NT2/D1 (cell line): ENCODE measurements at regions not wholly inside any gene's neighbourhood (a gene's known extent, or its start where the extent isn't known, plus 50 kb on each side); places are given as distances from the start of the nearest gene placed in this dataset.

Experiments used
- YY1 ChIP-seq: IDR thresholded peaks from 2 replicates; pipeline ENCODE4 v1.6.1; 2011; ENCODE audit not compliant: insufficient read length, insufficient read depth
- ZNF274 ChIP-seq: IDR thresholded peaks from 2 replicates; pipeline ENCODE4 v1.6.1; 2011; ENCODE audit warnings: mild to moderate bottlenecking, low read depth, low read length

DNA sequence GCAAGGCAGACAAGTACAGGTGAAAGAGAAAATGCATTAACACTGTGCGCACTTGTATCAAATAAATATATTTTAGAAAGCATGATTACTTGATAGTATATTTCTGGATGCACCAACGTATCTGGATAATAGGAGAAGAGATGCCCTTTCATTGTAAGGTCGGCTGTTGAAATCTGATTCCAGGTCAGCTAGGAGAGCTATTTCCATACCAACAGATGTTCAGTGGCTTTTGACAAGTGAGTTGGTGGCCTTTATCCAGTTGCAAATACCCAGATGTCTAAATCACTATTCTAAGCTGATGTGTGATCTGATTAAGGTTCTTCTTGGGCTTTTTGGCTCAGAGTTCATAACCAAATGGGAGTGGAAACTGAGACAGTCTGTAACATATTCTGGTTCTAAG lies 128.2 kb upstream of the TBCA start:
- TF ChIP-seq ZNF274 (no peak), YY1 (no peak)
